Amygdala (tissue), 56 donors: ENCODE measurements at regions not wholly inside any gene's neighbourhood (a gene's known extent, or its start where the extent isn't known, plus 50 kb on each side); places are given as distances from the start of the nearest gene placed in this dataset.
"Not testable (repeated sequence)": the region's sequence is repeated elsewhere in the genome, so short reads cannot be mapped to it uniquely, and the experiment has no call there.

Experiments used
- DNase-seq, 56 donors: peaks; one replicate each; lab custom pipeline; 2025; lab: John Stamatoyannopoulos, UW

DNA sequence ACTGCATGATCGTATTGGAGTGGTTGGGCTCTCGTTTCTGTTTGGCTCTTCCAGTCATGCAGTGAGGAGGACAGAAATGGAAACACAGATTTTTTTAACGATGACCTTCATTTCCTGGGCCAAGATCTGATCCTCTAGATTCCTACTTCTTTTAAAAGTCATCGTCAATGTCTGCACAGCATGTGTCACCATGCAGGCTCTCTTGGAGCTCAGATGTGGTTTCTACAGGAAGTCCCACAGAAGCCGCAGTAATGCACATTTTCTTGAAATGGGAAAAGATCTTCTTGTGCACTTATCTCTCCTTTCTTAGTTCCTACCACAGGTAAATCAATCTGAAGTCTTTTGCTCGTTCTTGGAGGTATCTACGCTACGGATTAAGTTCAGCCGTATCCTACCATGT is 626.9 kb downstream of the EFNB2 start:
- no peak for DNase-seq

DNA sequence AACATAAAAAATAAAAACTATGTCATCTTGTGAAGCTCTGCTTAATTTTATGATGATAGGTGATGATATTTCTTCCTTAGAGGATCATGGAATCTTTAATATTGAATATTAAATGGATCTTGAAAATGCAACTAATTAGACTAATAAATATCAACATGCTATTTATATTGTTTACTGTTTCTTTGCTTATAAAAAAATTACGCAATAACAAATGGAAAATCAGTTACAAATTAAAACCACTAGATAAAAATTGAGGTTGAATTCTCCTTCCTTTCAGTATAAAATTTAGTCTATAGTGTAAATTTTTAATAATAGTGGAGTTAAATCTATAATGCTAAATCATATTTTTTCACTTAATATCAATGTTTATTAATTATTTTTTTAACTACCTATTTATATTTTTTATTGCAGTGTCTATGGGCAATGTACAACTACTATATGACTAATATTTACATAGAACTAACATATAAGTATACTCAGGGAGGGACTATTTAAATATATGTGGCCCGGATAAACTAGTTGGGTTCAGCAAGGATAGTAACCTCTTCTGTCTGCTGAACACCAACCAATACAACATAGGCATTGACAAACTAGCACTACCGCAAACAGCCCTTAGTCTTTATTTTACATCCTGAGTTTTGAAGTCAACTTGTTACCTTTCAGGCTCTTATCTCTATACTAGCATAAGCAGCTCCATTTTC is 628.0 kb downstream of the EFNB2 start:
- DNase-seq = no peak

GRCh38 chr13:105906746-105907145 is 628.7 kb downstream of the EFNB2 start:
- peak in 11 of 56 donors; percentile 1 to 52 (median 4) for DNase-seq

DNA sequence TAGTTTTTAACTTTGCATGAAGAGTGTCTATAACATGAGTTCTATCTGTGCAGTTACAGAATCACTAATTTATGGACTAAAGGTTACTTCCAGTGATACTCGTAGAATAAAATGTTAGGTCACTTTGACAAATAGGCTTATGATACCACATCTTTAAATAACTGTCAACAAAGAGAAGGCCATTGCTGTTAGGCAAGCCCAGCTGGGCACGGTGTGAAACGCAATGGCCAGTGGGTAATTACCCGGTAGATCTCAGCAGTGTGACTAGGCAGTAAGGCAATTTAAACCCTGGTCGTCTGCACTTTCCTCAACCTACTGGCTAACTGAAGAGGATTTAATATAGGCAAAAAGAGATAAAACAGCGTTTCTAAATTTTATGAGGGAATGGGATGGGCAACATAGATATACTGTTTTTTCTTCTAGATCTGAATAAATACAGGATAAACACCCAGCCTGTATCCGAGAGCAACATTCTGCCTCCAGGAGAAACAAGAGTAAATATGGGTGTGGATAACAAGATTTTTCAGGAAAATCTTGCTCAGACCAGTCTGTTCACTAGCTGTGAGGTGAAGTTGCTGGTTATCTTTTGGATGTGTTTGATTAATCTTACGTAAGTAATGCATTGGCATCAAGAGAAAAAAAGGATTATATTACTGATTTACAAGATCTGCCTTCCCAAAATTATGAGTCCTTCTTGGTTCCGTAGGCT is 631.3 kb downstream of the EFNB2 start:
- no peak for DNase-seq

DNA sequence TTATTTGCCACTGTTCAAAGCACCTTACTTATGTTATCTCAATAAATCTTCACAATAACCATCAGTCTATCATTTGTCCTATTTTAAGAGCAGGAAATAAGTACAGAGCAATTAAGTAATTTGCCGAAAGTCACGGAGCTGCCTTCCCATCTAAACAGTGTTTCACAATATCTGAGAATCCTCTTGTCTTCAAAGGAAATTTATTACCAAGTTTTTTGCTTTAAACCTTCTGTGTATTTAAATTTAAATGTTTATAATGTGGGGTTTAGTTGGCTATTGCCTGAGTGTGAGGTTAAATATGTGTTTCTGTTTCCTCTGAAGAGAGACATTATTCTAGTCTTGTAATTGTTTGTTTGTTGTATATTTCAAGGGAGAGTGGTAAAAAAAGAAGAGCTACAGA is 633.1 kb downstream of the EFNB2 start:
- no peak for DNase-seq

DNA sequence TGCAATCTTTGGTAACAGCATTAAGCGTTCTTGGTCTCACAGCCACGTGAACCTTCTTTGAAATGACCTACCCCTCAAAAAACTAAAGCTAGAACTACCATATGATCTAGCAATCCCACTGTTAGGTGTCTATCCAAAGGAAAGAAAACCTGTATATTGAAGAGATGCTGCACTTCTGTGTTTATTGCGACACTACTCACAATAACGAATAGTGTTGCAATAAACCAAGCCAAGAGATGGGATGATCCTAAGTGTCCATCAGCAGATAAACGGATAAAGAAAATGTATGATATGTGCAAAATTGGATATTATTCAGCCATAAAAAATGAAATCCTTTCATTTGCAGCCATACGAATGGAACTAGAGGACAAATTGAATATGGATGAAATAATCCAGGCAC is 637.9 kb downstream of the EFNB2 start:
- no peak for DNase-seq

DNA sequence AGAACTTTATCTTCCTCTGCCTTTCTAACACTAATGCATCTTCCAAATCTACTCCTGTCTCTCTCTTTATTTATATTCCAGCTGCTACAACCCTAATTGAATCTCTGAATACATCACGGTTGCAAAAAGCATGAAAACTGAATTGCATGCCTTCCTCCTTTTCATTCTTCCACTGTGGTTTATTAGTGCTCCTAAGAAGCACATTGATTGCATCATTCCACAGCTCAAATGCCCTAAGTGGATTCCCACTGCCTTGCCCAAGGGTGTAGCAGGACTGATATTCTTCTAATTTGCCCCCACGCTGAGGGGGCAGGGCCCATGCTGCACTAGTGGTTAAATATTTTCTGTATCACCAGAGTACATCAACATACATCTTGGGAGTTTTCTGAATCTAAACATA is 640.8 kb downstream of the EFNB2 start:
- no peak for DNase-seq

GRCh38 chr13:105890509-105890908 is 645.0 kb downstream of the EFNB2 start:
- no peak for DNase-seq

- no peak for DNase-seq
These were observed 657.3 kb downstream of the EFNB2 start for GRCh38 chr13:105878119-105878700.

DNA sequence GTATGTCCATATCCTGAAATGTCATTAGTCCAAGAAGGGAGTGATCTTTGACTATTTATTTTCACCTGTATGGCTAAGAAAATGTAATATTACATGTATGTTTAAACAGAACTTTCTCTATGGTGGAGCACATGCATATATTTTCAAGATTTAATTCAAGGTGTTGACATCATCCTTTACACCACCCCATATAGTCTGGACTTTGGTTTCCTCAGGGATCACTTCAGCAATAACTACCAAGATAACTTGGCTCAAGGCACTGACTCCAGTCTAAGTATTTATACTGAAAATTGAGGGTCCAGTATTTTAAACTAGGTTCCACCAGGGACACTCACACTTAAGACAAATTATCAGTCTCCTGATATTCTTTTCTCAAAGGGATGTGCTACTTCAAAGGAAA is 660.6 kb downstream of the EFNB2 start:
- DNase-seq = no peak

GRCh38 chr13:105871768-105872167 is 663.7 kb downstream of the EFNB2 start:
- DNase-seq = no peak

- DNase-seq = no peak
These were observed 664.1 kb downstream of the EFNB2 start for GRCh38 chr13:105871326-105871725.

DNA sequence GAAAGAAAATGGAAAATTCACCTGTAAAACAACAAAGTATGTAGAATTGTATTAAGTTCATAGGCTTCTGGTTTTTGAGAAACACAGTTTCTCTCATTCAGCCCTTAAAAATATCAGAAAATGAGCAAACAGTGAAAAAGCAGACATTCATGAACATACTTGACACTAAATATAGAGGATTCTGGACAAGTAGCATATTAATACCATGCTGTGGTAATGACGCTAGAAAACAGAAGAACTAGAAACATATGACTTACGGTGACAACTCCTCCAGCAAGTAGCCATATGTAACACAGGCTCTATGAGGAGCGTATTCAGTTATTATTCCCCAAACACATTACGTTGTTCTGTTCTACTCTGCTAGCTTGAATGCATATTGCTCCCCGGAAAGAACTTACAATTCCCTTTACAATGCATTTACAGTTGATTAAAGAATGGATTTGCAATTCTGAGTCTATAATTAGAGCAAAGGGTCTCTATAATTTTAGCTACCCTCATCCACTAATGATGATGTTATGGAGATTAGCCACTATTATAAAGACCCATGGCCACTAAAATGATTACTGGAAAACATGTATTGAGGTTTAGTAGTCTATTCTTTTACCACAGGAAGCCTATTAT is 672.1 kb downstream of the EFNB2 start:
- no peak for DNase-seq

- peak in 2 of 56 donors; percentile 1 for DNase-seq
These were observed 687.0 kb downstream of the EFNB2 start for GRCh38 chr13:105848494-105848893.

DNA sequence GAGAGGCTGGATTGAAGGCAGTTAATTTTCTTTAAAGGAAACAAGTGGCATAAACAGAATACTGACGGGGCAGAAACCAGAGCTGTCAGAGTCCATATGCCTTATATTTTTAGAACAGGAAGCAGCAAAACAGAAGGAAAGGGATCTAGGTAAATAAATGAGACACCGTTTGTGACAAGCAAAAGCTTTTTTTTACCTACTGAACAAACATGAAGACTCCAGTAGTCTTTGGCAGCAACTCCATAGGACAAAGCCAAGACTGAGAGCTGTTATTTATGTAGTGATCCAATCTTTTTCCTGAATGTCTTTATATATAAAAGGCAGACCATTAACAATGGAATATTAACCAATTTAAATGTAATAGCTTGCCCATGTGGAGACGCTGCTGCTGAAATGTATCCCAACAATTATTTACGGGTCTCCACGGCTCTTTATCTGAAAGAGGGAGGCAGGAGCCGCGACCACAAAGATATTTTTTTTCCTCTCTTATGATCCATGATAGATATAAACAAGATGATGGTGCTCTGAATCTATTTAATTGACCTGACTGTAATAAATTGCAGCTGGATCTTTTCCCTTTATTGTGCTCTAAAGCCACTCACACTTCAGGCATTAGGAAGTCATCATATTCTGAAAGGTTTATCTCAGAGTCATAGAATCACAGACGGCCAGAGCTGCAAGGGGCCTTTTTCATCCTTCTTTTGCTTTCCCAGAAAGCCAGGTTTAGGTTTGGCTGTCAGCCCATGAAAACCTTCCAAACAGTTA is 687.8 kb downstream of the EFNB2 start:
- no peak for DNase-seq

DNA sequence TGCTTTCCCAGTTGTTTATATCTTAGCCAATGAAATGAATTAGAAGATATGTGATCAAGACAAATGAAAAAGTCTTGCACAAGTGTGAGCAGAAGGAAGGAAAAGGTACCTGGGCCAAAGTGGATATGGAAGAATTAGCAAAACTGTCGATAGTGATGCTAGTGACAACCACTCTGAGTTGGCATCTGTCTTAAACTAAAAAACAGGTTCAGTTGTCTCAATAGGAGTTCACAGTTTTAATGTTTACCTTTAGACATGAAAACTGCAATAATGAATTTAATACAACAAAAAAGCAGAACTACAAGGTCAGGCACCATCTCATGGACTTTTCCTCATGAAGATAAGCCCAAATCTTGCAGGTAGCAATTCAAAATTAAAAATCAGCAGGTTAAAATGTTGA is 688.5 kb downstream of the EFNB2 start:
- no peak for DNase-seq

- no peak for DNase-seq
These were observed 694.2 kb downstream of the EFNB2 start for GRCh38 chr13:105841286-105841685.

DNA sequence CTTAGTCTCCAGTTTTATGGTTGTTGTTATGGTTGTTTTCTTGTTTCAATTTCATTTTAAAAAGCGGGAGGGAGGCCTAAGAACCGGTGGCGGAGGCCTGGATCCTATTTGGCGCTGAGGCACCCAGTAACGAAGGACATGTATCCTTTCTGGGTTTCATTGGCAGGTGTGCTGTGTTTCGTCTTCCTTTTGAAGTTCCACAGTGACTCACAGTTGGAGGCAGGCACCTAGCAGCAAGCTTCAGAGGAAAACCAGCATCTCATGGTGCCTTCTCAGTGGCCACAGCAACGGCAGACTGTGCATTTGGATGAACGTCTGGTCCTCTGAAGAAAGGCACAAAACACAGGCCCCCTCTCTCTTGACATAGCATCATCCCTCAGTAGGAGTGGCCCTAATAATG is 697.2 kb downstream of the EFNB2 start:
- no peak for DNase-seq

DNA sequence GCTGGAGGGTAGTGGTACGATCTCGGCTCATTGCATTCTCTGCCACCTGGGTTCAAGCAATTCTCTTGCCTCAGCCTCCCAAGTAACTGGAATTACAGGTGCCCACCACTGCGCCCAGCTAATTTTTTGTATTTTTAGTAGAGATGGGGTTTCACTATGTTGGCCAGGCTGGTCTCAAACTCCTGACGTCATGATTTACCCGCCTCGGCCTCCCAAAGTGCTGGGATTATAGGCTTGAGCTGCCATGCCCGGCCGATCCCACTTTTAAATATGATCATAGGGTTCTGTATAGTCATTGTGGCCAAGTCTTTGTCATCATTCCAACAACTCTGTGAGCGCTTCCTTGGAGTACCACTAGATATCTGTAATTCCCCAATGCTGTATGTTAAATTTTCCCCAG is 698.2 kb downstream of the EFNB2 start:
- not testable (repeated sequence) for DNase-seq

DNA sequence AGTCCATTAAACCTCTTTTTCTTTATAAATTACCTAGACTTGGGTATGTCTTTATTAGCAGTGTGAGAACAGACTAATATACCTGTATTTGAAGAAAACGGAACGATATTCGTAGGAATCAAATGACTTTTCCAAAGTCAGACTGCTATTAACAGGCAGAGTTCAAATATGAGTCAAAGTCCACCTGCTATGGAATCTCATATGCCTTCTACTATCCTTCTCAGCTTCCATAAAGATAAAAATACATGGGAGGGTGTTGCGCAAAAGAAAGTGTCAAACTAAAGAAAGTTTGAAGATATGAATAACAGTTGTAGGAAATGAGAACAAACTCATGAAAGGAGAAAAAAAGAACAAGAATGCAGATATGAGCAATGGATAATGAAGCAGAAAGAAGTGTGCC is 704.6 kb downstream of the EFNB2 start:
- no peak for DNase-seq
